ENCODE measurements at regions not wholly inside any gene's neighbourhood (a gene's known extent, or its start where the extent isn't known, plus 50 kb on each side); places are given as distances from the start of the nearest gene placed in this dataset.

DNA sequence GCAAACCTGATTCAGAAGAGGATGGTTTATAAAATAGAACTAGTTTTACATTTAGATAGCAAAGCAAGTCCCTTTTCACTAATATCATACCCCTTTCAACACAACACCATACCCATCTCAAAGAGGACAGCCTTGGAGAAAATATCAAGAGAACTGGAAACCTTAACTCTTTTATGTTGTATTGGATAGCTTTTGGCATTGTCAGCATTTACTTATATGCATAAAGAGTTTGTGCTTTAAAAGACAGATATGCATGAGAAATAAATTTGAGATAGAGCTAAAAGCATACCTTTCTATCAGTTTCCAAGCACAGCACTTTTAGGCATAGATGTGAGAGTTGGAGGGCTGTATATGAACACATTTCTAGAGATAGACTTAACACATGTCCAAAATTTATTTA lies 799.3 kb upstream of the ACO1 start:
- TF ChIP-seq EZH2phosphoT487 (IDR thresholded peaks at IDR 0.05; ENCODE audit: borderline replicate concordance, low read length): no peak
- no peak for TF ChIP-seq CTCF (IDR thresholded peaks at IDR 0.05; ENCODE audit: low read depth, low read length, poor library complexity, severe bottlenecking)
- Histone ChIP-seq H3K27me3 (ENCODE audit: control insufficient read depth, low read length) (no peaks in the 10 kb centered on the region), H3K4me3 (ENCODE audit: low read length) (no peak overlapping the region), H3K4me2 (ENCODE audit: low read length) (no peak overlapping the region), H3K9me2 (replicated peaks; ENCODE audit: control insufficient read depth, low read length) (no peaks in the 10 kb centered on the region), H3K27ac (ENCODE audit: low read depth, low read length) (no peak overlapping the region), H4K20me1 (ENCODE audit: control insufficient read depth, insufficient read depth, low read depth, low read length) (no peaks in the 10 kb centered on the region), H3K4me1 (ENCODE audit: control insufficient read depth, low read length) (no peaks in the 10 kb centered on the region), H3K36me3 (ENCODE audit: control insufficient read depth, low read length) (no peaks in the 10 kb centered on the region), H3K9me3 (ENCODE audit: control insufficient read depth, insufficient read depth, low read length) (no peaks in the 10 kb centered on the region), H3K79me2 (ENCODE audit: control insufficient read depth, low read length) (no peaks in the 10 kb centered on the region), H3F3A (ENCODE audit: control insufficient read depth, insufficient read depth) (no peaks in the 10 kb centered on the region)

- Histone ChIP-seq H3K9me2 (replicated peaks; ENCODE audit: control insufficient read depth, low read length) (no peaks in the 10 kb centered on the region), H3K27ac (ENCODE audit: low read depth, low read length) (no peak overlapping the region), H3K4me2 (ENCODE audit: low read length) (no peak overlapping the region), H3K4me1 (ENCODE audit: control insufficient read depth, low read length) (no peaks in the 10 kb centered on the region), H3K9me3 (ENCODE audit: control insufficient read depth, insufficient read depth, low read length) (no peaks in the 10 kb centered on the region), H3K36me3 (ENCODE audit: control insufficient read depth, low read length) (no peaks in the 10 kb centered on the region), H4K20me1 (ENCODE audit: control insufficient read depth, insufficient read depth, low read depth, low read length) (no peaks in the 10 kb centered on the region), H3K27me3 (ENCODE audit: control insufficient read depth, low read length) (no peaks in the 10 kb centered on the region), H3K79me2 (ENCODE audit: control insufficient read depth, low read length) (no peaks in the 10 kb centered on the region), H3F3A (ENCODE audit: control insufficient read depth, insufficient read depth) (no peaks in the 10 kb centered on the region), H3K4me3 (ENCODE audit: low read length) (no peak overlapping the region)
- no peak for TF ChIP-seq EZH2phosphoT487 (IDR thresholded peaks at IDR 0.05; ENCODE audit: borderline replicate concordance, low read length)
- TF ChIP-seq CTCF (IDR thresholded peaks at IDR 0.05; ENCODE audit: low read depth, low read length, poor library complexity, severe bottlenecking): no peak
Observed at GRCh38 chr9:31587146-31587545, 797.3 kb upstream of the ACO1 start.

DNA sequence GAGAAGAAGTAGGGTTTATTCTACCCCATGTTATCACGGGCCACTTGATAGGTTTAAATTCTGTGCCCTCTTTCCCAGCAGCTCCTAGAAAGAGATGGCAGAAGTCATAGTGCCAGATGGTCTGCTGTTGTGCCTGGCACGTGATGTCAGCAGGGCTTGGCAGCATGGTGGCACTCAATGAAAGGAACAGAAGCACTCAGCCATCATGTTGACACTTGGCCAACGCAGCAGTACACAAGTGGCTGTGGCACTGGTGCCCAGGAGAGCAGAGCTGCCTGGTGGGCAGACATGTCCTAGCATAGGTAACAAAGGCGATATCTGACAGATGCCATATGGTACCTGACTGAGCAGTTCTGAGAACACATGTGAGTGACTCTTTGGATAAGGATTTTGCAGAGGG lies 796.4 kb upstream of the ACO1 start:
- Histone ChIP-seq H3K27me3 (ENCODE audit: control insufficient read depth, low read length) (no peaks in the 10 kb centered on the region), H3K9me3 (ENCODE audit: control insufficient read depth, insufficient read depth, low read length) (no peaks in the 10 kb centered on the region), H3K36me3 (ENCODE audit: control insufficient read depth, low read length) (no peaks in the 10 kb centered on the region), H3K9me2 (replicated peaks; ENCODE audit: control insufficient read depth, low read length) (no peaks in the 10 kb centered on the region), H3K79me2 (ENCODE audit: control insufficient read depth, low read length) (no peaks in the 10 kb centered on the region), H3F3A (ENCODE audit: control insufficient read depth, insufficient read depth) (no peaks in the 10 kb centered on the region), H3K27ac (ENCODE audit: low read depth, low read length) (no peak overlapping the region), H3K4me1 (ENCODE audit: control insufficient read depth, low read length) (no peaks in the 10 kb centered on the region), H4K20me1 (ENCODE audit: control insufficient read depth, insufficient read depth, low read depth, low read length) (no peaks in the 10 kb centered on the region), H3K4me3 (ENCODE audit: low read length) (no peak overlapping the region), H3K4me2 (ENCODE audit: low read length) (no peak overlapping the region)
- TF ChIP-seq EZH2phosphoT487 (IDR thresholded peaks at IDR 0.05; ENCODE audit: borderline replicate concordance, low read length) (no peak), CTCF (IDR thresholded peaks at IDR 0.05; ENCODE audit: low read depth, low read length, poor library complexity, severe bottlenecking) (no peak)

DNA sequence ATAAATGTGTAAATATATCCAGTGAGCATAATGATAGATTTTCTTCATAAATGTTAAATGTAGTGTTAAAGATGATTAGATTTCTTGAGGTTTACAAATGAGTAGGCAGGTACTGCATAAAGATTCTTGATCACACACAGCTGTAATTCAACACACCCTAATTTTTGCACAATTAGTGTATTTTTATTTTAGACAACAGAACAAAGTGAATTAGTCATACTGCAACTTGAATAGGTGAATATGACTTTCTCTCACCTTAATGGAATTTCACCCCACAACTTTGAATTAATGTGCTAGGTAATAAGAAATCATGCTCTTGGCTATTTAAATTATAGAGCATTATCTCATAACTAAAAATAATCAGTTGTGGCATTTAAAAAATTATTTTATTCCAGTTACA lies 795.7 kb upstream of the ACO1 start:
- H3K27me3 ChIP-seq (ENCODE audit: control insufficient read depth, low read length): no peaks in the 10 kb centered on the region
- H3K4me1 ChIP-seq (ENCODE audit: control insufficient read depth, low read length): no peaks in the 10 kb centered on the region
- TF ChIP-seq EZH2phosphoT487 (IDR thresholded peaks at IDR 0.05; ENCODE audit: borderline replicate concordance, low read length) (no peak), CTCF (IDR thresholded peaks at IDR 0.05; ENCODE audit: low read depth, low read length, poor library complexity, severe bottlenecking) (no peak)
- no peaks in the 10 kb centered on the region for H3F3A ChIP-seq (ENCODE audit: control insufficient read depth, insufficient read depth)
- no peak overlapping the region for H3K4me3 ChIP-seq (ENCODE audit: low read length)
- H3K36me3 ChIP-seq (ENCODE audit: control insufficient read depth, low read length): no peaks in the 10 kb centered on the region
- no peak overlapping the region for H3K4me2 ChIP-seq (ENCODE audit: low read length)
- H3K27ac ChIP-seq (ENCODE audit: low read depth, low read length): no peak overlapping the region
- H3K79me2 ChIP-seq (ENCODE audit: control insufficient read depth, low read length): no peaks in the 10 kb centered on the region
- H4K20me1 ChIP-seq (ENCODE audit: control insufficient read depth, insufficient read depth, low read depth, low read length): no peaks in the 10 kb centered on the region
- H3K9me3 ChIP-seq (ENCODE audit: control insufficient read depth, insufficient read depth, low read length): no peaks in the 10 kb centered on the region
- H3K9me2 ChIP-seq (replicated peaks; ENCODE audit: control insufficient read depth, low read length): no peaks in the 10 kb centered on the region

Measured in DOHH2 (cell line).